HepG2 (cell line): ENCODE measurements at regions not wholly inside any gene's neighbourhood (a gene's known extent, or its start where the extent isn't known, plus 50 kb on each side); places are given as distances from the start of the nearest gene placed in this dataset.

Experiments
- ATAC-seq: fragments of 200-7000 bp; cut with Tn5 transposase; 3 replicates; pipeline ENCODE4 v1.9.1; 2020; ENCODE audit warnings: mild to moderate bottlenecking, moderate library complexity
- BruUV-seq: library from RNA; stranded (reverse); fragments of 400-500 nt; replicated peaks from 2 replicates; lab custom pipeline; 2021; lab: Mats Ljungman, UMichigan
- CTCF ChIA-PET: fragments of 300-600 bp; formaldehyde crosslinking; extraction: SDS; loops from one replicate; lab custom pipeline; 2021; ENCODE audit warnings: low total read pairs, inconsistent platforms, low intra/inter-chr PET ratio; lab: Yijun Ruan, JAX
- POLR2A ChIA-PET: fragments of 350-600 bp; sonication (Branson Sonifier 250); formaldehyde crosslinking; loops from one replicate; lab custom pipeline; 2020; ENCODE audit warnings: antibody characterized with exemption, inconsistent platforms; lab: Yijun Ruan, JAX
- DNase-seq: peaks from one replicate; pipeline ENCODE4 v3.0.0-alpha.2; 2015; ENCODE audit warnings: low spot score
- FAIRE-seq: peaks from 3 replicates; lab custom pipeline; 2011; peaks lifted over from hg19 to GRCh38; lab: Jason Lieb, UNC
- H2AFZ ChIP-seq: one replicate; pipeline ENCODE4 v1.6.1; 2011; ENCODE audit warnings: low read length, inconsistent platforms
- H3K27ac ChIP-seq: fragments of 300-600 bp; 3 replicates; pipeline ENCODE4 v1.8.0; 2011; ENCODE audit warnings: mixed run types, mild to moderate bottlenecking, mixed read lengths, low read length, inconsistent platforms; ENCODE audit not compliant: insufficient read depth; ENCODE audit errors: extremely low read length
- H3K27me3 ChIP-seq, 2 experiments: fragments of 200-600 bp in 1 of 2; 2 replicates in 1 of 2; 3 replicates in 1 of 2; pipeline versions ENCODE4 v1.6.0 to v1.8.0; 2011; ENCODE audit warnings: low read length in 2 of 2, mild to moderate bottlenecking in 2 of 2, moderate library complexity in 2 of 2, inconsistent platforms in 1 of 2; ENCODE audit not compliant: insufficient read depth in 2 of 2, control insufficient read depth in 1 of 2
- H3K36me3 ChIP-seq, 2 experiments: fragments of 200-600 bp in 1 of 2; replicated peaks in 1 of 2; 2 replicates in 1 of 2; 3 replicates in 1 of 2; pipeline versions ENCODE4 v1.5.1 to v1.8.0; 2011; ENCODE audit warnings: low read length in 2 of 2, inconsistent platforms in 1 of 2; ENCODE audit not compliant: insufficient read depth in 2 of 2, control insufficient read depth in 1 of 2
- H3K4me1 ChIP-seq: 2 replicates; pipeline ENCODE4 v1.5.1; 2012; ENCODE audit warnings: low read length, inconsistent platforms; ENCODE audit not compliant: insufficient read depth
- H3K4me2 ChIP-seq: 2 replicates; pipeline ENCODE4 v1.6.0; 2011; ENCODE audit warnings: low read depth, low read length, inconsistent platforms
- H3K4me3 ChIP-seq, 3 experiments: fragments of 200-600 bp in 1 of 3; sonication (generic), shearing (Covaris generic) in 1 of 3; replicated peaks in 1 of 3; 2 replicates each; pipeline ENCODE4 v1.5.1; 2011 to 2016; ENCODE audit warnings: low read length in 3 of 3, inconsistent platforms in 2 of 3, low read depth in 2 of 3, mild to moderate bottlenecking in 2 of 3, control low read depth in 1 of 3, mixed read lengths in 1 of 3; ENCODE audit not compliant: insufficient read depth in 1 of 3
- H3K79me2 ChIP-seq: one replicate; pipeline ENCODE4 v1.6.1; 2011; ENCODE audit warnings: low read length, inconsistent platforms; ENCODE audit not compliant: insufficient read depth
- H3K9ac ChIP-seq: 2 replicates; pipeline ENCODE4 v1.6.0; 2011; ENCODE audit warnings: mild to moderate bottlenecking, low read depth, low read length, inconsistent platforms; ENCODE audit not compliant: insufficient read depth
- H3K9me3 ChIP-seq: 2 replicates; pipeline ENCODE4 v1.5.1; 2012; ENCODE audit warnings: mild to moderate bottlenecking, low read length
- H4K20me1 ChIP-seq: 2 replicates; pipeline ENCODE4 v1.6.0; 2011; ENCODE audit warnings: inconsistent platforms, mild to moderate bottlenecking, low read length, moderate library complexity; ENCODE audit not compliant: insufficient read depth
- CEBPB ChIP-seq: IDR thresholded peaks from 2 replicates; pipeline ENCODE4 v1.6.1; 2011; ENCODE audit warnings: low read depth, low read length, improper control_type of control experiment, borderline replicate concordance
- EEA1 ChIP-seq: sonication (generic); formaldehyde crosslinking; IDR thresholded peaks from 2 replicates; pipeline ENCODE4 v1.5.1; 2020; ENCODE audit warnings: mild to moderate bottlenecking, missing genetic modification reagents, borderline replicate concordance
- MED1 ChIP-seq: sonication (generic); formaldehyde crosslinking; IDR thresholded peaks from 2 replicates; pipeline ENCODE4 v1.4.0; 2020; ENCODE audit warnings: missing genetic modification reagents
- NFE2L1 ChIP-seq: sonication (generic); formaldehyde crosslinking; IDR thresholded peaks from 2 replicates; pipeline ENCODE4 v1.4.0; 2020; ENCODE audit warnings: missing genetic modification reagents, mild to moderate bottlenecking, borderline replicate concordance
- NPAS2 ChIP-seq: sonication (generic); formaldehyde crosslinking; IDR thresholded peaks from 2 replicates; pipeline ENCODE4 v1.8.0; 2022; ENCODE audit warnings: mild to moderate bottlenecking, missing genetic modification reagents, borderline replicate concordance
- RBM39 ChIP-seq: fragments of 200-400 bp; formaldehyde crosslinking; IDR thresholded peaks from one replicate; pipeline ENCODE4 v1.6.1; 2018; ENCODE audit warnings: antibody characterized with exemption, mild to moderate bottlenecking, low read depth, low read length; ENCODE audit not compliant: poor library complexity, severe bottlenecking
- RXRB ChIP-seq: IDR thresholded peaks from 2 replicates; pipeline ENCODE4 v1.6.1; 2016; ENCODE audit warnings: borderline replicate concordance, missing genetic modification reagents, missing compliant biosample characterization
- SMARCE1 ChIP-seq: fragments of 450-650 bp; IDR thresholded peaks from 2 replicates; pipeline ENCODE4 v1.6.1; 2017; ENCODE audit warnings: borderline replicate concordance
- ZBTB8A ChIP-seq: sonication (generic); formaldehyde crosslinking; IDR thresholded peaks from 2 replicates; pipeline ENCODE4 v1.4.0; 2020; ENCODE audit warnings: mild to moderate bottlenecking, low read depth, missing genetic modification reagents, borderline replicate concordance
- ZNF138 ChIP-seq: sonication (generic); formaldehyde crosslinking; IDR thresholded peaks from 2 replicates; pipeline ENCODE4 v1.5.0; 2020; ENCODE audit warnings: mild to moderate bottlenecking, low read depth, missing genetic modification reagents
- ZNF652 ChIP-seq: IDR thresholded peaks from 2 replicates; pipeline ENCODE4 v1.6.1; 2016; ENCODE audit warnings: low read depth, borderline replicate concordance
- ZNF710 ChIP-seq: sonication (generic); formaldehyde crosslinking; IDR thresholded peaks from 2 replicates; pipeline ENCODE4 v1.5.0; 2020; ENCODE audit warnings: mild to moderate bottlenecking, missing genetic modification reagents, borderline replicate concordance
- ZSCAN12 ChIP-seq: sonication (generic); formaldehyde crosslinking; IDR thresholded peaks from 2 replicates; pipeline ENCODE4 v1.9.0; 2021; ENCODE audit warnings: mild to moderate bottlenecking, missing genetic modification reagents
- ZSCAN31 ChIP-seq: sonication (generic); formaldehyde crosslinking; IDR thresholded peaks from 2 replicates; pipeline ENCODE4 v1.5.0; 2020; ENCODE audit warnings: low read depth, mild to moderate bottlenecking, missing genetic modification reagents
- WGBS: methylation state at CpG from one replicate; pipeline ENCODE4 v1.1.6; 2017; ENCODE audit warnings: low lambda C conversion rate; 5-methylcytosine and 5-hydroxymethylcytosine counted together
- in situ Hi-C: cut with HindIII; loops from 2 replicates; pipeline ENCODE4 v1.10.0; 2017; ENCODE audit warnings: low pct_unique_long_range_greater_than_20kb; ENCODE audit not compliant: extremely low pct_ligation_motif_present
- intact Hi-C: fragments of 100-400 bp; cut with micrococcal nuclease; formaldehyde crosslinking; loops from one replicate; pipeline ENCODE4 v1.10.0; 2022; ENCODE audit not compliant: unreplicated experiment
- TF ChIP-seq, protein P1 (sequence below): sonication (generic); formaldehyde crosslinking; IDR thresholded peaks from 2 replicates; pipeline ENCODE4 v1.5.1; 2020; ENCODE audit warnings: missing genetic modification reagents, mild to moderate bottlenecking, borderline replicate concordance

DNA sequence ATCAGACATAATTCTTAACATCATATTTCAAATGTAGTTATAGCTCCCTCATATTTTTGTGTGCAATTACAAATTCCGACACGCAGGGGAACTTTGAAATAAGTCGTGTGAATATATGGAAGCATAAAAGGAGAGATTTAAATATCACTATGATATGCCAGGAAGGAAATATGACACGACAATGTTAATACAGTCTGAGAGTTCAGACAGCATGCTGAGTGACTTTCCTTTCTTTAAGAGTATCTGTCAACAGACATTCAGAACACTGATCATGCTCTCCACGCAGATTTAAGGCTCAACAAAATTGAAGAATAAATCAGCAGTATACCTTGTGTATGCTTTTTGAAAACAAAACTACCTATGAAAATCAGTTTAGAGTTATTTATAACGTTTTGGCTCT is 232.6 kb upstream of the CARD18 start:
- ChIA-PET POLR2A (no interaction called here), CTCF (no interaction called here)
- Histone ChIP-seq H3K27ac (no peak overlapping the region), H3K4me3 (no peak overlapping the region), H4K20me1 (no peaks in the 10 kb centered on the region), H3K9ac (no peak overlapping the region), H3K36me3 (no peaks in the 10 kb centered on the region), H3K4me2 (no peak overlapping the region), H3K27me3 (no peaks in the 10 kb centered on the region), H3K4me1 (no peaks in the 10 kb centered on the region), H2AFZ (no peak overlapping the region), H3K9me3 (peaks cover 4% of the 10 kb centered on the region; the same call in 1 of the 2 replicates), H3K79me2 (no peaks in the 10 kb centered on the region)
- DNase-seq: no peak
- BruUV-seq: no TSS peak
- intact Hi-C loops: no loop called here
- ATAC-seq: no peak
- in situ Hi-C loops: no loop called here
- 23% methylated on average over 6 of the region's 6 CpGs for WGBS
- TF ChIP-seq ZNF138 (CRISPR knock-in tag) (no peak), RXRB (CRISPR knock-in tag) (no peak), SMARCE1 (no peak), MED1 (CRISPR knock-in tag) (no peak), CEBPB (no peak), EEA1 (CRISPR knock-in tag) (no peak), ZSCAN12 (no peak), ZNF652 (CRISPR knock-in tag) (no peak), ZNF710 (CRISPR knock-in tag) (no peak), NPAS2 (CRISPR knock-in tag) (no peak), ZBTB8A (no peak), NFE2L1 (CRISPR knock-in tag) (no peak), ZSCAN31 (CRISPR knock-in tag) (no peak), RBM39 (no peak)
- TF ChIP-seq, protein P1, sequence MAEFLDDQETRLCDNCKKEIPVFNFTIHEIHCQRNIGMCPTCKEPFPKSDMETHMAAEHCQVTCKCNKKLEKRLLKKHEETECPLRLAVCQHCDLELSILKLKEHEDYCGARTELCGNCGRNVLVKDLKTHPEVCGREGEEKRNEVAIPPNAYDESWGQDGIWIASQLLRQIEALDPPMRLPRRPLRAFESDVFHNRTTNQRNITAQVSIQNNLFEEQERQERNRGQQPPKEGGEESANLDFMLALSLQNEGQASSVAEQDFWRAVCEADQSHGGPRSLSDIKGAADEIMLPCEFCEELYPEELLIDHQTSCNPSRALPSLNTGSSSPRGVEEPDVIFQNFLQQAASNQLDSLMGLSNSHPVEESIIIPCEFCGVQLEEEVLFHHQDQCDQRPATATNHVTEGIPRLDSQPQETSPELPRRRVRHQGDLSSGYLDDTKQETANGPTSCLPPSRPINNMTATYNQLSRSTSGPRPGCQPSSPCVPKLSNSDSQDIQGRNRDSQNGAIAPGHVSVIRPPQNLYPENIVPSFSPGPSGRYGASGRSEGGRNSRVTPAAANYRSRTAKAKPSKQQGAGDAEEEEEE (CRISPR knock-in tag): no peak
- FAIRE-seq: no peak
